IPS-NIHi7 (cell line): ENCODE measurements at regions not wholly inside any gene's neighbourhood (a gene's known extent, or its start where the extent isn't known, plus 50 kb on each side); places are given as distances from the start of the nearest gene placed in this dataset.

Source experiments
- DNase-seq: peaks from one replicate; pipeline ENCODE4 v3.0.0; 2012; ENCODE audit warnings: mixed read lengths; ENCODE audit errors: extremely low spot score

DNA sequence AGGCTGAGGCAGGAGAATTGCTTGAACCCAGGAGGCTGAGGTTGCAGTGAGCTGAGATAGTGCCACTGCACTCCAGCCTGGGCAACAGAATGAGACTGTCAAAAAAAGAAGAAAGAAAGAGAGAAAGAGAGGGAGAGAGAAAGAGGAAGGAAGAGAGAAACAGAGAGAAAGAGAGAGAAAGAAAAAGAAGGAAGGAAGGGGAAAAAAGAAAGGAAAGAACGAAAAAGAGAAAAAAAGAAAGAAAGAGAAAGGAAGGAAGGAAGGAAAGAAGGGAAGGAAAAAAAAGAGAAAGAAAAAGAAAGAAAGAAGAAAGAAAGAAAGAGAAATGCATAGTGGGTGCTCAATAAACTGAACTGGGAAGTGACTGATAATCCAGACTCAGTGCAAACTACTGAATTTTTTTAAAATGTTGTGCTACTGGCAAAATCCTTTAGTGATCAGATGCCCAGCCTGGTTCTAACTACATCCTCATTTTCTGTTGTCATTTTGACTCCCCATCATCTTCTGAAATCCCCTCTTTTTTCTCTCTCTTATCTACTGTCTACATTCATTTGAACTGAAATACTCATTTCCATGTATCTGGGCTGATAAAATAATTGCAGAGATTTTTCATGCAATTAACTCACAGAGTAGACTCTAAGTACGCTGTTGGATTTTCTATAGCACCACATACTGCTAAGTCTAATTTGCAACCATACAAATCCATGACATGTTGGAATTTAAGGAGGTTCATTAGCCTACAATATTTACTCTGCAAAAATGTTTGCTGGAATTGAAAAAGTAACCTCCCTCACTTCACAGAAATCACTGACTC lies 85.3 kb upstream of the HIVEP1 start:
- no peak for DNase-seq

DNA sequence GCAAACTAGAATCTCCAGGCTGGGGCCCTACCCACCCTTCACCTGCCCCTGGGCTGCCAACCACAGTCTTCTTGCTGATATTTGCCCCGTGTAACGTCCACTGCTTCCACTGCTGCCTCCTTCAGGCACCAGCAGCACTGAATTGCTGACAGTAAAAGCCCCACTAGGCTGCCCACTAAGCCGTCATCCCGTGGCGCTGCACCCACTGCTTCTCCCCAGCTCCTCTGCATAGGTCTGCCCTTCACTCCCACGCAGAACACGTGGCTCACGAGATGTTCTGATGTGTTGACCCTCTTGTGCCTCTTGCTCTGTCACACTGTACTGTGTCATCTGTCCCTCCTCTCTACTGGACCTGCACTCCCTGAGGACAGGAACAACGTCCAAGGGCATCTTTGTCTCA lies 86.3 kb upstream of the HIVEP1 start:
- DNase-seq = no peak

DNA sequence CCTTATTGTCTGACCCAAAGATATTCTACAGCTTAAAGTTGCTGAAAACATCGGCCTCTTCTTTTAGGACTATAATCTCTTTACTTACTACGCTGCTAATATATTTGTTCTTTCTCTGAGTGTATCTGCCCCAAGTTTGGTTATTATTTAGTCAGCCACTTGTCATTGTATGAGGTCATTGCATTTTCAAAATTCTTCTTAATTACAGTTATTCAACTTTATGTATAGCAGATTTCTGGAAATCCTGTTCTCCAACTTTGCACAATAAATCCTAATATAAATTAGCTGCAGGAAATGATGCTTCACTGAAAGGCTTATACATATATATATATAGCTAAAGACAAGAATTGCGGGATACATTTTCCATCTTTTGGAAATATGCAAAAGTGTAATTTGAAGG lies 88.5 kb upstream of the HIVEP1 start:
- DNase-seq = no peak

DNA sequence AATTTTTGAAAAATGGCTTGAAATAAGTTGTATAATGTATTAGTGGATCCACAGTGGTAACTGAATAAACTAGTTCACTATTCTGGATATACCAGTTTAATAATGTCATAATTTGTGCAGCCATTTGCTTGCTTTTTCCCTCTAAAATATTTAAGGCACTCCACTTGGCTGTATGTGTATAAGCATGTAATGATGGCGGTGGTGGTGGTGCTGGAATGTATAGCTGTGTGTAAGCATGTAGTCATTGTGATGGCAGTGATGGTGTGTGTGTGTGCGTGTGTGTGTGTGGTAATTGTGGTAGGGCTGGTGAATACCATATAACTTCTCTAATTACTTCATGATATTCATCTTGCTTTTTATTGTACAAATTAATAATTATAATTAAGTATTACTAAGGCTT lies 89.2 kb upstream of the HIVEP1 start:
- DNase-seq = no peak

DNA sequence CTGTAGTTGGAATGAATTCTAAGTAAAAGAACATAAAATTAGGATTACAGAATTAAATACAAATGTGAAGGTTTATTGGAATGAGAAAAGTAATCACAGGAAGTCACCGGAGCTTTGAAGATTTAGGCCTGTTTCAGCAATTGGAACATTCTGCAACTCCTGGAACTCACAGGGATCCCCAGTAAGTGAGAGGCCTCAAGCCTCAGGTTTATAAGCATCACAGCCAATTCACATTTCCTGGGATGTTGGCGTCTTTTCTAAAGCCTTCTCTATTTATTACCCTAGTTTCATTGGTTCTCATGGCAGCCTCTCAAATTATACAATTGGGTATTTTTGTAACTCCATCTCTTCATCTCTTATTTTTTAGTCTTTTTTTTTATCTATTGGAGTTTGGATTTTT lies 90.4 kb upstream of the HIVEP1 start:
- no peak for DNase-seq

DNA sequence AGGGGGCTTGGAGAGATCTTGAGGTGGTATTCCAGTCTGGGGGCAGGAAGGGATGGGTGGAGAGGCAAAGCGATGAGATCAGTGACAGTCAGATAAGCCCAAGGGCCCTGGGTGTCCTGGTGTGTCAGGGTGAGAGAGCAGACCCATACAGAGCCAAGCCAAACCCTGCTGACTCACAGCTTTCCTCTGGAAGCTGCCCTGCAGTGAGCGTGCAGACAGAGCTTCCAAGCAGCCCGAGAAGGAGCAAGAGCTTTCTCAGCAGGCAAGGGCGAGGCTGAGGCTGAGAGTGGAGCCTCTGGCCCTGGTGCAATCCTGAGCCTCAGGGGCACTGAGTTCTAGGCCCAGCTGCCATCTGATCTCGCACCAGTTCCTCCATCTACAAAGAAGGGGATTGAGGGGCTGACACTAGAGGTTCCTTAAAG lies 91.1 kb upstream of the HIVEP1 start:
- DNase-seq = peak; percentile 69

DNA sequence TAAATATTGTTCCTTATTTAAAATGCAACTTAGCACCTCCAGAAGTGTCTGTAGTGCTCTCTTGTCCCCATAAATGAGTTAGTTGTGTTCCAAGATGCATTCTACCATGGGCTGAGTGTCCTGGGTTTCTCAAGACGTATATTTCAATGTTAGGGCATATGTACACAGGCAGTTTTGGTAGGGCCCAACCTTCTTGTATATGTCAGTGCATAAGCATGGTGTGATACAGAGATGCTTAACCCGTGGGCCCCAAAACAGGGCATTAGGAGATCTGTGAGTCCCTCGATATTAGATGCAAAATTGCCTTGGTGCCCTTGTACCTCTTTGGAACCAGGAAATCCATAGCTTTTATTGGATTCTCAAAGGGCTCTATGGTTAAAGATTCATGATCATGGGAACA lies 91.5 kb upstream of the HIVEP1 start:
- DNase-seq = no peak

DNA sequence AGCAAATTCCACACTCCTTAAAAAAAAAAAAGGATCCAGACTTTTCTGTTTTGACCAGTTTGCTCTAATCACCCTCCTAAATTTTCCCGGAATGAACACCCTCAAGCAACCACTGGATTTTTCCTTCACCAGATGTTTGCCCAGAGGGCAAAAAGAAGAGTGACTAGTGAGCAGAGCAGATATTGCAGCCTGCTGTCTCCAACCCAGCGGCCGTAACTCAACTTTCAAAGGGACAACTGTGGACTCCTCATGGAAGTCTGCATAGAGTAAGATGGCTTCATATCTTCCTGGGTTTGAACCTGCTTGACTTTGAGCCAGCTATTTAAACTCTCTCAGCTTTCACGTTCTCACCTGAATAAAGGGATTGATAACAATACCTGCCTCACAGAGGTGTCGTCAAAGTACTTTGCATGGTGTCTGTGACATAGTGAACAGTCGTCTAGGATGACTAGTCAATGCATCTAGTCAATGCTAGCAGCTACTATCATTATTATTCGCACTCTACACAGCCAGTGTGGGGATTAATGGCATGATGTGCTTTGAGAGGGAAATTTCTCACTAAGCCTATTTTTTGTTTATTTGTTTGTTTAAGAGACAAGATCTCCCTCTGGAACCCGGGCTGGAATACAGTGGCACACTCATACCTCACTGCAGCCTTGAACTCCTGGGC lies 92.2 kb upstream of the HIVEP1 start:
- no peak for DNase-seq

DNA sequence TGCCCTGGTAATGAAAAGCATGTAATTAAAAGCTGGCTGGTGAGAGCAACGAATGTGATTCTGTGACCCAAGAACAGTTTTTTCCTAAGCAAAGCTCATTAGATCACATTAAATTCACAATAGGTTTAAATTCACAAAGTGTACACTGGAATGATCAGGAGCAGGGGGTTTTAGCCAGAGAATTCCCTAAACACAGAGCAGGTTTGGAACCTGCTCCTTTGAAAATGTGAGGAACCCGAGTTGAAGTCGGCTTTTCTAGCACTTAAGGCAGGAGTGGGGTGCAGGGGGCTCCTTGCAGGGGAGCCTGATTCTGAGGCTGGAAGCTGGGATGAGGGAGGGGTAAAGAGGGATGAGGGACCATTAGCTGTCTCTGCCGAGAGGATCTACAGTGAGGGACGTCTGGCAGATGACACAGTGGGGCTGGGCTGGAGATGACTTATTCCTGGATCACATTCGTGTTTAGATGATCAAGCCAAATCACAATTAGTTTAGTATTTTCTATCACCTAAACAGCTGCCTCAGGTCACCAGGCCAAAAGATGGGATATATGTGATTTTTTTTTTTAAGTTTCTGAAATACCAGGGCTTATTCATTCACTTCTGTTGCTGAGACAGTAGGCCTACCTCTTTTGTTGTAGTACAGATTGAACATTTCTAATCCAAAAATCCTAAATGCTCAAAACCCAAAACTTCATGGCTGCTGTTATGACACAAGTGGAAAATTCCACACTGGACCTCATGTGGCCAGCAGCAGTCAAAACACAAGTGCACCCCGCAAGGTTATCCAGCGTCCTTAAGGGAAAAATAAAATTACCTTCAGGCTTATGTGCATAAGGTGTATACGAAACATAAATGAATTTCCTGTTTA lies 93.1 kb upstream of the HIVEP1 start:
- no peak for DNase-seq

DNA sequence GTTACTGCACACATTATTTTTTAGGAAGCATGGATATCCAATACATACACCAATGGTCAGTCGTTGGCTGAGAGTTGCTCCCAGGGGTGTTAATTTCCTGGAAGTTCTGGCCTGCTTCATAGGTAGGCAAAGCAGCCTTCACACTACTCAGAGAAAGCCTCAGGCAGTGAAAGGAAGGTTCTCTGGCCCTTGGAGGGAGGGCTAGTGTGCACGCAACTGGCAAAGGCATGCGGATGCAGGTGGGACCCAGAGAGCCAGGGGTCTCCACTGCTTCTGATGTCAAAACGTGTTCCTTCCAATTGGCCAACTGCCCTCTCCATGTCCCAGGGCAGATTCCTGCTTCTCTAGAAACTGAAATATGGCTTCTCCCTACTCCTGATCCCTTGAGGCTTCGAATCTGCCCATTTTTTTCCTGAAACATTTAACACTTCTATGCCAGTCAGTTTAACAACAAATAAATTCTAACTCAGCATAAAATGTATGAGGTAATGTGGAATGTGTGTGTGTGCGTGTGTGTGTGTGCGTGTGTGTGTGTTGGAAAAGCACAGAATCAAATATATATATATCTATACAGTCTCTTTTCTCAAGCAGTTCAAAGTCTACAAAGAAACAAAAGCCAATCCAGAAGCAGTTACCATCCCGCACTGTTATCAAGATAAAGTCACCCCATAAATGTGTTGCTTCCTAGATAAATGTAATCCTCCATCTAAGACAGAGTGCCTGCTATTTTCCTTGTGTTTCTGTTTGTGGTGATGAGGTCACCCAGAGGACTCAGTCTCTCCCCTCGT lies 94.0 kb upstream of the HIVEP1 start:
- DNase-seq = no peak

DNA sequence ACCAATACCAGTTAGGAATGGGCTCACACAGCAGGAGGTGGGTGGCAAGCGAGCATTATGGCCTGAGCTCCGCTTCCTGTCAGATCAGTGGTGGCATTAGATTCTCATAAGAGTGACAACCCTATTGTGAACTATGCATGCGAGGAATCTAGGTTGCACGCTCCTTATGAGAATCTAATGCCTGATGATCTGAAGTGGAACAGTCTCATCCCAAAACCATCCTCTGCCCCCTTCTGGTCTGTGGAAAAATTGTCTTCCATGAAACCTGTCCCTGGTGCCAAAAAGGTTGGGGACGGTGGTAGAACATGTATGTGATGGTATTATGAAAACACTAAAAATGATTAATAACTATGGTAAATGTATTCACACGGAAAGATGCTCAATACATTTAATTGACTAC lies 99.7 kb upstream of the HIVEP1 start:
- DNase-seq = no peak

DNA sequence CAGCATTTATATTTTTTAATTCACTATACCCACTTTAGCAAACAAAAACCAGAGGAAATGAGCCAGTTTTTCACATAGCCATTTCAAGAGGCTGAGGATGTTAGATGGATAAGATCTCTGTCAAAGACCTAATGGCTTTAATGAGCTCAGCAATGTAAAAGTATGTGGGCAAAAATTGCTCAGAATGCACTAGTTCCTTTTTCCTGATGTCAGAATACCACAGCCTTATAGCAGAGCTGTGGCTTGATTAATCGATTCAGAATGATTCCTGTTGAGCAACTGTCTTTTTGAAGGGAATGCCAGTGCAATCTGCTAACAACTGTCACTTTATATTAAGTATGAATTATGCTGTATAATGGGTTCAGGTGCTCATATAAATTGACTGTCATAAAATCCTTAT lies 100.6 kb upstream of the HIVEP1 start:
- DNase-seq = no peak

DNA sequence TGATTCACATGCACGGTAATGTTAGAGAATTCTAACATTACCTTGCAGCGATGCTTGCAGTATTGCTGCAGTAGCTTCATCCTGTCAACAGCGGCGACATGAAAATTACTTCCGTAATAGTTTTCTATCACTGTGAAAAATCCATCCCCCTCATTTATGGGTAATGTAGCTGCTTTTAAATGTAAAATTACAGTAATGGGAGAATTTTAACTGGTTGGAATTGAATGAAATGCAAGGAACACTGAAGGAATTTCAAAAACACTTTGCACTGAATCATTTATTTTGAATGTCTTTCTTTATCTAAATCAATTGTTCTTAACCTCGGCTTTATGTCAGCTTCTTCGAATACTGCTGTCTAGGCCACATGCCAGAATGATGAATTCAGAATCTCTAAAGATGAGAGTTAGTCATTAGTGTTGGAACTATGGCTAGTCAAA lies 102.4 kb upstream of the HIVEP1 start:
- DNase-seq = no peak

DNA sequence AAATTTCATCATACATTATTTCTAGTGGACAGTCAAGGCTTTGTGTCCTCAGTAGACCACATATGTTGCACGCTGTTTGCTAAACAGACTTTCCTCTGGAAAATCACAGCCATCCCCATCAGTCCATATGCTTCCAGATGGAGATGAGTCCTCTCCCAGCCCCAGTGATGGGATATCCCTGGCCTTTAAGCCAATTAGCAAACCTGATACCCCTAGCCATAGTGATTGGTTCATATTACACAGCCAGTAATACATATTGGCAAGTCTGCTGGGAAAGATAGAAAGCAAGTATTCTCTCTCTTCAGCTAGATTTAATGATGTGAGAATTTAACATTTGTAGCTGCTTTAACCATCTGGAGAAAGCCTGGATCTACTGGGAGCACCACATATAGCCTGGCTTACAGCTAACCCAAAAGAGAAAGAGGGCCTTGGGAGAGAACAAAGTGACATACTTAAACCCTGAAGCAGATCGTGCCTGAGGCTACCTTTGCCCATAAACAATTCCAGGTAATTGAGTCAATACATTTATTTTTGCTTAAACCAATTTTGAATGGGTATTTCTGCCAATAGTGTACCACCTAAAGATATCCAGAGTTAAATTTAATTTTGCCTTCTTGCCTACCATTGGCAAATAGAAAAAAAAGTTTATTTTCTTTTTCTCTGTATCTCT lies 103.5 kb upstream of the HIVEP1 start:
- DNase-seq = no peak

DNA sequence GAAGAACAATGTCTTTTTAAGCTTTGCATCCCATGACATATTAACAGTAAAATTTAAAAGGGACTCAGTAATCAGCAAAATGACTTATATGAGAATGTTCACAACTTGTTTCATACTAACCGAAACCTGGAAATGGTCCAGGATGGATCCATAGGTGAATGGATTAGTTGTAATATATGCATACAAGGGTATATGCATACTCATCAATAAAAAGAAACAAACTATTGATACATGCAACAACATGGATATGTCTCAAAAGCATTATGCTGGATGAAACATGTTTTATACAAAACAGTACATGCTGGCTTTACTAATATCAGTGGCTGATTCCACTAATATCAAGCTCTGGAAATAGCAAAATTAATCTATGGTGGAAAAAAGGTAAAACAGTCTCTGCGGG lies 108.5 kb upstream of the HIVEP1 start:
- DNase-seq = no peak

DNA sequence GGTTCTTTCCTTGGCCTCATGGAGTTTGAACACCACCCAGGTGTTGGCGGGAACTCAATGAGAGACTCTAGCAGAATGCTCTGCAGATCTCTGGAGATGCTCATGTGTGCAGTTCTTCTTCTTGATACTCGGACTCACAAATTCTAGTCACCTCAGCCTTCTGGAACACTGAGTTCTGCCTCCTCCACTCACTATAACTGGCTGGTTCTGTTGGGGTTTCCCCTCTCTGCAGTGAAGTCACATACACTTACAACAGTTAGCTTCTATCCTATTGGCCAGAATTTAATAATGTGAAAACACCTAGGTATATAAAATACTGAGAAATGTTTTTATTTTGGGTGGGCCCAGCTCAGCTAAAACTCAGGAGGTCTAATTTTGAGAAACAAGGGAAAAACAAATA lies 109.6 kb upstream of the HIVEP1 start:
- DNase-seq = no peak

DNA sequence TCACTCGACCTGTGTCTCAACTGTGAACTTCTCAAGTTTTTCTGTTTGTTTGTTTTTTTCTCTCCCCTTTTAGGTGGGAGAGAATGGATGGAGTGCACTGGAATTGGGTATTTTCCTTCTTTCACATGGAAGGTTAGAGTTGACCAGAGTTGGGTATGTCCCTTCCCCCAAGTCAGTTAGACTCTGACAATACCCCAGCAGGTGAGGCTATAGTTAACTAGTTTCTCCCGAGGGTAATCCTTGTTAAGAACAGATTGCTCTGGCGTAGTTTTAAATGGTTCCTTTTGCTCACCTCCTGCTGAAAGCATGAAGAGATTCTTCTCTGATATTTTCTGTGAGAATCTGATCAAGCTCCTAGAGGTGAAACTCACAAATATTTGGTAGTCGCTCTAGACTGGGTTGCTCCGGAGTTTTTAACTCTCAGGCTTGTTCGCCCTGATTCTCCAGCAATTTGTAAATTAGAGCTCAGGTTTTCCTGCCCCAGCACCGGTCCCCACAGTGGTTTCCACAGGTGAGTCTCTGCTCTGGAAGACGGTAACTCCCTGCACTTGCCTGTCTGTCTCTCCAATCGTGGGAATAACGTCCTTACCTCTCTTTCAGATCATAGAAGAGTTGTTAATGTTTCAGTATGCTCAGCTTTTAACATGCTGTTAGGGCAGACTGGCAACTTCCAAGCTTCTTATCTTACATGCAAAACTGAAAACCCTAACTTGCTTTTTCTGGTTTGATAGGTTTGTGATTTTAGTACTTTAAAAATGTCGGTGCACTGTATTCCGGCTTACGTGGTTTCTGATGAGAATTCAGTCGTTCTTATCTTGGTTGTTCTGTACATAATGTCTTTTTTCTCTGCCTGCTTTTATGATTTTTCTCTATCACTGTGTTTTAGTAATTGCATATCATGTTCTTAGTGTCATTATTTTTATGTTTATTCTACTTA lies 111.2 kb upstream of the HIVEP1 start:
- peak; percentile 29 for DNase-seq

DNA sequence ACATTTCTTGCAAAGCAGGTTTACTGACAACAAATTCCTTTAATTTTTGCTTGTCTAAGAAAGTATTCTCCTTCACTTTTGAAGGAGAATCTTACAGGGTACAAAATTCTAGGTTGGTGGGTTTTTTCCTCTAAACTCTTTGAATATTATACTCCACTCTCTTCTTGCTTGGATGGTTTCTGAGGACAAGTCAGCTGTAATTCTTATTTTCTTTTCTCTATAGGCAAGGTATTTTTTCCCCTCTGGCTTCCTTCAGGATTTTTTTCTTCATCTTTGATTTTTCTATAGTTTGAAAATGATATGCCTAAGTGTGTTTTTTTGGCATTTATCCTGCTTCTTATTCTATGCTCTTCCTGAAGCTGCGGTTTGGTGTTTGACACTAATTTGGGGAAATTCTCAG lies 112.5 kb upstream of the HIVEP1 start:
- DNase-seq = no peak

DNA sequence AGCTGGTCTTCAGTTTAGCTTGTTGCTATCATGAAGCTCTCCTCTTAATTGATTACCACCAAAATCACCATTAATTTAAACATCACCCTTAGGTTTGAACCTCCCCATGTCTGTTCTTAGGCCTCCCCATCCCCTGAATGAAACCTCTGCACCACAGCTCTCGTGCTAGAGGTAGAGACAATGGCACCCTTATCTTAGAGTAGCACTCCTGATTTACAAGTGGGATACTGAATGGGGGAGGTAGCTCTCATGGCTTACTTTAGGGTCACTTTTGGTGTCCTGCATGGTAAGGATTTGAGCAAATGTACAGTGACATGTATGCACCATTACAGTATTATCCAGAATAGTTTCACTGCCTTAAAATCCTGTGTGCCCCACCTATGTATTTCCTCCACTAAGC lies 115.6 kb upstream of the ADTRP start:
- no peak for DNase-seq

DNA sequence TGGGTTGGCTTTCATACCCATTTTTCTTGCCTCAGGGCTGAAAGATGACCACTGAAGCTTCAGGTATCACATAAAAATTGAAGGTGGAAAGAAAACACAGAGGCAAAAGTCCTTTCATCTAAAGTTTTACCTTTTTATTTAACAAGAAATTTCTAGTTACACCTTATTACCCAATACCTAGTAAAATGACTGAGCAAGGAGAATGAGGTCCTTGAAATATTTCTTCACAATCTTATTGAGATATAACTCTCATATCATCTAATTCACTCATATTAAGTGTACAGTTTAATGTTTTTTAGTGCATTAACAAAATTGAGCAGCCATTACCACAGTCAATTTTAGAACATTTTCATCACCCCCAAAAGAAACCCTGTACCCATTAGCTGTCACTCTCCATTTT lies 112.9 kb upstream of the ADTRP start:
- DNase-seq = no peak
